Upper lobe of left lung (tissue), 4 donors: ENCODE measurements at regions not wholly inside any gene's neighbourhood (a gene's known extent, or its start where the extent isn't known, plus 50 kb on each side); places are given as distances from the start of the nearest gene placed in this dataset.

ENCODE experiments used
- CTCF ChIP-seq, 6 experiments: fragments of 450-650 bp in 4 of 6; fragments of 200-600 bp in 2 of 6; sonication (generic) in 2 of 6; IDR thresholded peaks; one replicate each; pipeline ENCODE4 v1.5.1; 2016 to 2019; ENCODE audit warnings: antibody characterized with exemption in 6 of 6
- EP300 ChIP-seq, 4 donors: sonication (generic); formaldehyde crosslinking; IDR thresholded peaks; one replicate each; pipeline ENCODE4 v1.5.1; 2017; ENCODE audit warnings: antibody characterized with exemption in 4 of 4, control low read depth in 2 of 4
- POLR2A ChIP-seq, 4 donors: fragments of 450-650 bp; IDR thresholded peaks; one replicate each; pipeline ENCODE4 v1.5.1; 2016 to 2017; ENCODE audit warnings: antibody characterized with exemption in 4 of 4, mild to moderate bottlenecking in 2 of 4
- POLR2AphosphoS5 ChIP-seq, 2 donors: sonication (generic); formaldehyde crosslinking; IDR thresholded peaks; one replicate each; pipeline ENCODE4 v1.5.1; 2017; ENCODE audit warnings: antibody characterized with exemption in 2 of 2

GRCh38 chr6:152848919-152849318 lies 98.3 kb downstream of the VIP start:
- TF ChIP-seq CTCF (IDR thresholded peaks at IDR 0.05) (no peak), POLR2AphosphoS5 (IDR thresholded peaks at IDR 0.05) (no peak), POLR2A (IDR thresholded peaks at IDR 0.05) (no peak), EP300 (IDR thresholded peaks at IDR 0.05) (no peak)
